ENCODE measurements at regions not wholly inside any gene's neighbourhood (a gene's known extent, or its start where the extent isn't known, plus 50 kb on each side); places are given as distances from the start of the nearest gene placed in this dataset.
"Not testable (repeated sequence)": the region's sequence is repeated elsewhere in the genome, so short reads cannot be mapped to it uniquely, and the experiment has no call there.

DNA sequence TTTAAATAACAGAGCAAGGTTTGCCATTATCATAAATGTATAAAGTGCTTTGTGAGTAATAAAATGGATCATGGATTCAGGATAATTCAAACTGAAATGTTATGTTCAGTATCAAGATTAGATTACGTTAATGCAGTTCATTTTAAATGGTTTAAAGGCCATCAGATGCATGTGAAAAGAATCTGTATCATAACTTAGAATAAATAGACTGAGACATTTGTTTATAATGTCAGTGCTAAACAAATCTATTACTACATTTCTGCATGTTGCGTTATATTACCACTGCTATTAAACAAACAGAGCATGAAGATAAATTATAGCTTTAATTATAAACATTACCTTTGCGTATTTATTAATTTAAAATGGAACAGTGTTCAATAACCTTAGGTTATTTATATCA is 160.2 kb downstream of the TOX3 start:
- DNase-seq (ENCODE audit: low spot score) = no peak

- no peak for DNase-seq (ENCODE audit: low spot score)
Observed at GRCh38 chr16:52384378-52384777, 162.6 kb downstream of the TOX3 start.

GRCh38 chr16:52383640-52384292 is 163.2 kb downstream of the TOX3 start:
- no peak for DNase-seq (ENCODE audit: low spot score)

GRCh38 chr16:52383119-52383518 is 163.8 kb downstream of the TOX3 start:
- DNase-seq (ENCODE audit: low spot score) = no peak

GRCh38 chr16:52379551-52379950 is 167.4 kb downstream of the TOX3 start:
- DNase-seq (ENCODE audit: low spot score) = no peak

DNA sequence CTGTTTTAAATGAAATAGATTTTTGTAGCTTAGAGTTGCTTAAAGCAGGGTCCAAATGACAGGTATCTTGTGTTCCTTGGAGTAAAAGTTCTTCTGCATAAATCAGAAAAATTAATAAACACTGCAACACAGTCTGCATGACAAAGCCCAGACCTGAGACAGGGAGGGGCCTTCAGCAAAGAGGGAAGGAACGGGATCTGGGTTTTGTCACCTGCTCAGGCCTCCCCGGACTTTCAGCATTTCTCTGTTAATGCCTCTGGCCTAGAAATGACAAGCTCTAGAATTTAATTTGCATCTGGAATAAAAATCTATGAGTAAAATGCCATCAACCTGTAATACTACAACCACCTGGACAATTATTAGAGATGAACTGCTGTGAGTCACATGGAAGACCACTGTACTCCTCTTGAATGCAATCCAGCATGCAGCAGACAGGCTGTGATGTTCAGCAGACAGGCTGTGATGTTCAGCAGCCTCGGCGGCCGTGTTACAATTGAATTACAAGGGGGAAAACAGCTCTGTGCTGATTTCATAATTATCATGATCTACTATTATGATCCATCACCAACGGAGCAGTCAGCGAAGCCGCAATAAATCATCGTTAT is 170.2 kb downstream of the TOX3 start:
- no peak for DNase-seq (ENCODE audit: low spot score)

DNA sequence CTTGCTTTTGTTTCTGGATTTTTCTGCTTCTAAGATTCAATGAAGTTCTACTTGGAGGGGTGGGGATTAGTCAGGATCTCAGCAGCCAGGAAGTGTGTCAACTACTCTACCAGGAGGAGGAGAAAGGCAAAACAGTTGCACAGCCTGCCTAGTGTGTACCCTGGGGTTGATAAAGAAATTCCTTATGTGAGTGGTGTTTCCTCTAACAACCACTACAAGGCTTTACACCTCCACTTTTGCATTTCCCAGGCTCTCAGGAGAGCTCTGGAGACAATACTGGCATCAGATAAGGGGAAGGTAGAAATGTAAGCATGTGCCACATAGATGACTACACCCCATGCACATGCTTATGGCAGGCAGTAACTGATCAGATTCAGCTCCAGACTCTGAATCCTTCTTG is 174.6 kb downstream of the TOX3 start:
- DNase-seq (ENCODE audit: low spot score) = no peak

- no peak for DNase-seq (ENCODE audit: low spot score)
Observed at GRCh38 chr16:52368859-52369258, 178.1 kb downstream of the TOX3 start.

- DNase-seq (ENCODE audit: low spot score) = no peak
Observed at GRCh38 chr16:52367821-52368220, 179.1 kb downstream of the TOX3 start.

- no peak for DNase-seq (ENCODE audit: low spot score)
Observed at GRCh38 chr16:52366983-52367382, 180.0 kb downstream of the TOX3 start.

GRCh38 chr16:52364500-52364899 is 182.4 kb downstream of the TOX3 start:
- no peak for DNase-seq (ENCODE audit: low spot score)

- no peak for DNase-seq (ENCODE audit: low spot score)
Observed at GRCh38 chr16:52363082-52363481, 183.9 kb downstream of the TOX3 start.

DNA sequence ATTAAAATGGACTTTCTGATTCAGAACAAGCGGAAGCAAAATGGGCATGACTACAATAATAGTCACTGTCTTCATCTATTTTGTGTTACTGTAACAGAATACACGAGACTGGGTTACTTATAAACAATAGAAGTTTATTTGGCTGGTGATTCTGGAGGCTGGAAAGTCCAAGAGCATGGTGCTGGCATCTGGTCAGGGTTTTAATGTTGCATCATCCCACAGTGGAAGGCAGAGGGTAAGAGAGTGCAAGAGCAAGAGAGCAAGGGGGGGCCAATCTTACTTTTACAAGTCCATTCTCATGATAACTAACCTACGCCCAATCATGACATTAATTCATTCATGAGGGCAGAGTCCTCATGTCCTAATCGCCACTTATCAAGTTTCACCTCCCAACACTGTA is 189.2 kb downstream of the TOX3 start:
- DNase-seq (ENCODE audit: low spot score) = no peak

GRCh38 chr16:52353249-52353648 is 193.7 kb downstream of the TOX3 start:
- no peak for DNase-seq (ENCODE audit: low spot score)

- DNase-seq (ENCODE audit: low spot score) = no peak
Observed at GRCh38 chr16:52351451-52351850, 195.5 kb downstream of the TOX3 start.

- no peak for DNase-seq (ENCODE audit: low spot score)
Observed at GRCh38 chr16:52350031-52350642, 196.8 kb downstream of the TOX3 start.

- no peak for DNase-seq (ENCODE audit: low spot score)
Observed at GRCh38 chr16:52346709-52347108, 200.2 kb downstream of the TOX3 start.

DNA sequence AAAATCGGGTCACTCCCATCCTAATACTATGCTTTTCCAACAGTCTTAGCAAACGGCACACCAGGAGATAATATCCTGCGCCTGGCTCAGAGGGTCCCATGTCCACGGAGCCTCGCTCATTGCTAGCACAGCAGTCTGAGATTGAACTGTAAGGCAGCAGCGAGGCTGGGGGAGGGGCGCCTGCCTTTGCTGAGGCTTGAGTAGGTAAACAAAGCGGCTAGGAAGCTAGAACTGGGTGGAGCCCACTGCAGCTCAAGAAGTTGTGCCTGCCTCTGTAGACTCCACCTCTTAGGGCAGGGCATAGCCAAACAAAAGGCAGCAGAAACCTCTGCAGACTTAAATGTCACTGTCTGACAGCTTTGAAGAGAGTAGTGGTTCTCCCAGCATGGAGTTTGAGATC is 213.3 kb downstream of the TOX3 start:
- not testable (repeated sequence) for DNase-seq (ENCODE audit: low spot score)

DNA sequence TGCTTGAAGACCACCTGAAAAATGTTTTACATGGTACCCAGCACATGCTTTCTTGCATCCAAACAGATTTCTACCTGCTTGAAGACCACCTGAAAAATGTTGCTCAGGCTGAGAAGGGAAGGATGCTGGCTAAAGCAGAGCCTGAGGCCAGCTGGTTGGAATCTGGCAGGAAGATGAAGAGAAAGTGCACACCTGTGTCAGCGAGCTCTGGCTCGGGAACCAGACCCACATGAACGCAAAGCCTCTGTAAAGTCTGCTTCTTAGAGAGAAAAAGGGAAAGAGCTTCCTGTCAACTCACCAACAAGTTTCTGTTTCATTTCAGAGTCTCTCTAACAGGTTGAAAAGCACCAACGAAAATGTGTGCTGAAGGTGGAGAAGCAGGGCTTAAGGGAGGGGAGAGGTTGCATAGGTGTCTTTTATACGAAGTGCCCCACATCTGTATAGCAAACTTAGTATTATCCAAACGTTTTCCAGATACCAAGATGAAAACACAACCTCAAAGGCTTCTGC is 226.0 kb downstream of the TOX3 start:
- DNase-seq (ENCODE audit: low spot score) = no peak

GRCh38 chr16:52318302-52319009 is 228.5 kb downstream of the TOX3 start:
- no peak for DNase-seq (ENCODE audit: low spot score)

GRCh38 chr16:52316241-52316640 is 230.7 kb downstream of the TOX3 start:
- DNase-seq (ENCODE audit: low spot score) = no peak

GRCh38 chr16:52312716-52313115 is 234.2 kb downstream of the TOX3 start:
- no peak for DNase-seq (ENCODE audit: low spot score)
